K562 (cell line): ENCODE measurements at regions not wholly inside any gene's neighbourhood (a gene's known extent, or its start where the extent isn't known, plus 50 kb on each side); places are given as distances from the start of the nearest gene placed in this dataset.

Experiments used
- ARNT ChIP-seq, 2 experiments: fragments of 450-650 bp; IDR thresholded peaks; 2 replicates each; pipeline ENCODE4 v1.6.1; 2016; ENCODE audit warnings: mild to moderate bottlenecking in 1 of 2
- CLOCK ChIP-seq: fragments of 250-450 bp; sonication (Bioruptor Pico); IDR thresholded peaks from 2 replicates; pipeline ENCODE4 v1.4.0; 2020; ENCODE audit warnings: mild to moderate bottlenecking, moderate library complexity, borderline replicate concordance
- GTF2F1 ChIP-seq: IDR thresholded peaks from 2 replicates; pipeline ENCODE4 v1.6.1; 2011; ENCODE audit warnings: low read depth, low read length, improper control_type of control experiment
- HDAC6 ChIP-seq: IDR thresholded peaks from 2 replicates; pipeline ENCODE4 v1.6.1; 2012; ENCODE audit warnings: low read depth, mild to moderate bottlenecking, control low read depth, inconsistent platforms, low read length, moderate library complexity
- KLF16 ChIP-seq: IDR thresholded peaks from 2 replicates; pipeline ENCODE4 v1.6.1; 2016; ENCODE audit warnings: antibody characterized with exemption
- MYC ChIP-seq, 2 experiments: fragments of 250-450 bp in 1 of 2; sonication (Bioruptor Pico) in 1 of 2; IDR thresholded peaks; 2 replicates each; pipeline versions ENCODE4 v1.5.1 to v1.6.1; 2012 to 2021; ENCODE audit warnings: low read depth in 2 of 2, borderline replicate concordance in 1 of 2, improper control_type of control experiment in 1 of 2, low read length in 1 of 2, mild to moderate bottlenecking in 1 of 2, moderate library complexity in 1 of 2
- PHF8 ChIP-seq: fragments of 200-600 bp; sonication (generic); IDR thresholded peaks from 2 replicates; pipeline ENCODE4 v1.6.1; 2012; ENCODE audit warnings: mixed run types, mild to moderate bottlenecking, inconsistent platforms, low read length, moderate library complexity, borderline replicate concordance
- RAD21 ChIP-seq, 2 experiments: fragments of 250-450 bp in 1 of 2; fragments of 450-650 bp in 1 of 2; sonication (Bioruptor Pico) in 1 of 2; formaldehyde crosslinking in 1 of 2; IDR thresholded peaks in 1 of 2; conservative IDR thresholded peaks in 1 of 2; 2 replicates each; pipeline versions ENCODE4 v1.4.0 to v1.8.0; 2020 to 2022; ENCODE audit warnings: mild to moderate bottlenecking in 2 of 2, moderate library complexity in 1 of 2
- TBL1XR1 ChIP-seq, 2 experiments: IDR thresholded peaks; 2 replicates each; pipeline ENCODE4 v1.6.1; 2012; ENCODE audit warnings: improper control_type of control experiment in 2 of 2, low read length in 2 of 2, mild to moderate bottlenecking in 1 of 2
- TRIM28 ChIP-seq: fragments of 450-650 bp; IDR thresholded peaks from 2 replicates; pipeline ENCODE4 v1.6.1; 2017
- USF2 ChIP-seq: sonication (generic); formaldehyde crosslinking; IDR thresholded peaks from 2 replicates; pipeline ENCODE4 v1.5.0; 2020; ENCODE audit warnings: missing genetic modification reagents
- TF ChIP-seq, protein P1 (sequence below), 3 experiments: IDR thresholded peaks in 2 of 3; conservative IDR thresholded peaks in 1 of 3; 2 replicates each; pipeline ENCODE4 v1.5.1; 2011 to 2012; ENCODE audit warnings: low read length in 3 of 3, mild to moderate bottlenecking in 3 of 3, control low read depth in 2 of 3, improper control_type of control experiment in 1 of 3, inconsistent platforms in 1 of 3, low read depth in 1 of 3, mixed read lengths in 1 of 3, moderate library complexity in 1 of 3; ENCODE audit not compliant: insufficient read depth in 2 of 3
- TF ChIP-seq, protein P2 (sequence below): sonication (generic); formaldehyde crosslinking; IDR thresholded peaks from 2 replicates; pipeline ENCODE4 v1.8.0; 2022; ENCODE audit warnings: missing genetic modification reagents, mild to moderate bottlenecking, borderline replicate concordance
- TF ChIP-seq, protein P3 (sequence below): sonication (generic); formaldehyde crosslinking; IDR thresholded peaks from 2 replicates; pipeline ENCODE4 v1.8.0; 2023; ENCODE audit warnings: missing genetic modification reagents, mild to moderate bottlenecking, borderline replicate concordance

GRCh38 chr4:127313767-127314166, 319.0 kb upstream of the INTU start:
- no peak for TF ChIP-seq KLF16
- TF ChIP-seq, protein P1, sequence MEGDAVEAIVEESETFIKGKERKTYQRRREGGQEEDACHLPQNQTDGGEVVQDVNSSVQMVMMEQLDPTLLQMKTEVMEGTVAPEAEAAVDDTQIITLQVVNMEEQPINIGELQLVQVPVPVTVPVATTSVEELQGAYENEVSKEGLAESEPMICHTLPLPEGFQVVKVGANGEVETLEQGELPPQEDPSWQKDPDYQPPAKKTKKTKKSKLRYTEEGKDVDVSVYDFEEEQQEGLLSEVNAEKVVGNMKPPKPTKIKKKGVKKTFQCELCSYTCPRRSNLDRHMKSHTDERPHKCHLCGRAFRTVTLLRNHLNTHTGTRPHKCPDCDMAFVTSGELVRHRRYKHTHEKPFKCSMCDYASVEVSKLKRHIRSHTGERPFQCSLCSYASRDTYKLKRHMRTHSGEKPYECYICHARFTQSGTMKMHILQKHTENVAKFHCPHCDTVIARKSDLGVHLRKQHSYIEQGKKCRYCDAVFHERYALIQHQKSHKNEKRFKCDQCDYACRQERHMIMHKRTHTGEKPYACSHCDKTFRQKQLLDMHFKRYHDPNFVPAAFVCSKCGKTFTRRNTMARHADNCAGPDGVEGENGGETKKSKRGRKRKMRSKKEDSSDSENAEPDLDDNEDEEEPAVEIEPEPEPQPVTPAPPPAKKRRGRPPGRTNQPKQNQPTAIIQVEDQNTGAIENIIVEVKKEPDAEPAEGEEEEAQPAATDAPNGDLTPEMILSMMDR (IDR thresholded peaks at IDR 0.05 in 2 of 3, conservative IDR thresholded peaks at IDR 0.05 in 1 of 3; ENCODE audit: insufficient read depth in 2 of 3, low read depth in 1 of 3, low read length in 3 of 3), result no peak
- TF ChIP-seq, protein P2, sequence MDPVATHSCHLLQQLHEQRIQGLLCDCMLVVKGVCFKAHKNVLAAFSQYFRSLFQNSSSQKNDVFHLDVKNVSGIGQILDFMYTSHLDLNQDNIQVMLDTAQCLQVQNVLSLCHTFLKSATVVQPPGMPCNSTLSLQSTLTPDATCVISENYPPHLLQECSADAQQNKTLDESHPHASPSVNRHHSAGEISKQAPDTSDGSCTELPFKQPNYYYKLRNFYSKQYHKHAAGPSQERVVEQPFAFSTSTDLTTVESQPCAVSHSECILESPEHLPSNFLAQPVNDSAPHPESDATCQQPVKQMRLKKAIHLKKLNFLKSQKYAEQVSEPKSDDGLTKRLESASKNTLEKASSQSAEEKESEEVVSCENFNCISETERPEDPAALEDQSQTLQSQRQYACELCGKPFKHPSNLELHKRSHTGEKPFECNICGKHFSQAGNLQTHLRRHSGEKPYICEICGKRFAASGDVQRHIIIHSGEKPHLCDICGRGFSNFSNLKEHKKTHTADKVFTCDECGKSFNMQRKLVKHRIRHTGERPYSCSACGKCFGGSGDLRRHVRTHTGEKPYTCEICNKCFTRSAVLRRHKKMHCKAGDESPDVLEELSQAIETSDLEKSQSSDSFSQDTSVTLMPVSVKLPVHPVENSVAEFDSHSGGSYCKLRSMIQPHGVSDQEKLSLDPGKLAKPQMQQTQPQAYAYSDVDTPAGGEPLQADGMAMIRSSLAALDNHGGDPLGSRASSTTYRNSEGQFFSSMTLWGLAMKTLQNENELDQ (CRISPR knock-in tag), result no peak
- no peak for TF ChIP-seq MYC (IDR thresholded peaks at IDR 0.05; ENCODE audit: low read depth, low read length)
- TF ChIP-seq MYC (CRISPR knock-in tag; IDR thresholded peaks at IDR 0.05; ENCODE audit: borderline replicate concordance, low read depth), result no peak
- no peak for TF ChIP-seq HDAC6
- TF ChIP-seq RAD21 (CRISPR knock-in tag; conservative IDR thresholded peaks at IDR 0.05 in 1 of 2, IDR thresholded peaks at IDR 0.05 in 1 of 2), result no peak
- TF ChIP-seq TRIM28, result no peak
- TF ChIP-seq, protein P3, sequence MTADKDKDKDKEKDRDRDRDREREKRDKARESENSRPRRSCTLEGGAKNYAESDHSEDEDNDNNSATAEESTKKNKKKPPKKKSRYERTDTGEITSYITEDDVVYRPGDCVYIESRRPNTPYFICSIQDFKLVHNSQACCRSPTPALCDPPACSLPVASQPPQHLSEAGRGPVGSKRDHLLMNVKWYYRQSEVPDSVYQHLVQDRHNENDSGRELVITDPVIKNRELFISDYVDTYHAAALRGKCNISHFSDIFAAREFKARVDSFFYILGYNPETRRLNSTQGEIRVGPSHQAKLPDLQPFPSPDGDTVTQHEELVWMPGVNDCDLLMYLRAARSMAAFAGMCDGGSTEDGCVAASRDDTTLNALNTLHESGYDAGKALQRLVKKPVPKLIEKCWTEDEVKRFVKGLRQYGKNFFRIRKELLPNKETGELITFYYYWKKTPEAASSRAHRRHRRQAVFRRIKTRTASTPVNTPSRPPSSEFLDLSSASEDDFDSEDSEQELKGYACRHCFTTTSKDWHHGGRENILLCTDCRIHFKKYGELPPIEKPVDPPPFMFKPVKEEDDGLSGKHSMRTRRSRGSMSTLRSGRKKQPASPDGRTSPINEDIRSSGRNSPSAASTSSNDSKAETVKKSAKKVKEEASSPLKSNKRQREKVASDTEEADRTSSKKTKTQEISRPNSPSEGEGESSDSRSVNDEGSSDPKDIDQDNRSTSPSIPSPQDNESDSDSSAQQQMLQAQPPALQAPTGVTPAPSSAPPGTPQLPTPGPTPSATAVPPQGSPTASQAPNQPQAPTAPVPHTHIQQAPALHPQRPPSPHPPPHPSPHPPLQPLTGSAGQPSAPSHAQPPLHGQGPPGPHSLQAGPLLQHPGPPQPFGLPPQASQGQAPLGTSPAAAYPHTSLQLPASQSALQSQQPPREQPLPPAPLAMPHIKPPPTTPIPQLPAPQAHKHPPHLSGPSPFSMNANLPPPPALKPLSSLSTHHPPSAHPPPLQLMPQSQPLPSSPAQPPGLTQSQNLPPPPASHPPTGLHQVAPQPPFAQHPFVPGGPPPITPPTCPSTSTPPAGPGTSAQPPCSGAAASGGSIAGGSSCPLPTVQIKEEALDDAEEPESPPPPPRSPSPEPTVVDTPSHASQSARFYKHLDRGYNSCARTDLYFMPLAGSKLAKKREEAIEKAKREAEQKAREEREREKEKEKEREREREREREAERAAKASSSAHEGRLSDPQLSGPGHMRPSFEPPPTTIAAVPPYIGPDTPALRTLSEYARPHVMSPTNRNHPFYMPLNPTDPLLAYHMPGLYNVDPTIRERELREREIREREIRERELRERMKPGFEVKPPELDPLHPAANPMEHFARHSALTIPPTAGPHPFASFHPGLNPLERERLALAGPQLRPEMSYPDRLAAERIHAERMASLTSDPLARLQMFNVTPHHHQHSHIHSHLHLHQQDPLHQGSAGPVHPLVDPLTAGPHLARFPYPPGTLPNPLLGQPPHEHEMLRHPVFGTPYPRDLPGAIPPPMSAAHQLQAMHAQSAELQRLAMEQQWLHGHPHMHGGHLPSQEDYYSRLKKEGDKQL (CRISPR knock-in tag), result no peak
- TF ChIP-seq USF2 (CRISPR knock-in tag), result no peak
- no peak for TF ChIP-seq CLOCK (CRISPR knock-in tag)
- no peak for TF ChIP-seq ARNT (IDR thresholded peaks at IDR 0.05)
- TF ChIP-seq PHF8, result no peak
- no peak for TF ChIP-seq GTF2F1
- no peak for TF ChIP-seq TBL1XR1 (IDR thresholded peaks at IDR 0.05; ENCODE audit: low read length in 2 of 2)
